AG09309 (cell line): ENCODE measurements at regions not wholly inside any gene's neighbourhood (a gene's known extent, or its start where the extent isn't known, plus 50 kb on each side); places are given as distances from the start of the nearest gene placed in this dataset.

Experiments used
- DNase-seq: peaks from one replicate; pipeline ENCODE4 v3.0.0-alpha.2; 2010; ENCODE audit warnings: low read depth
- H3K4me3 ChIP-seq: 2 replicates; pipeline ENCODE4 v1.5.1; 2011; ENCODE audit warnings: mild to moderate bottlenecking, low read depth, low read length, moderate library complexity; ENCODE audit not compliant: control insufficient read depth
- TF ChIP-seq, protein P1 (sequence below): IDR thresholded peaks from 2 replicates; pipeline ENCODE4 v1.5.1; 2011; ENCODE audit warnings: mild to moderate bottlenecking, low read depth, low read length, inconsistent platforms; ENCODE audit not compliant: insufficient read depth, control insufficient read depth; ENCODE audit errors: missing control alignments

DNA sequence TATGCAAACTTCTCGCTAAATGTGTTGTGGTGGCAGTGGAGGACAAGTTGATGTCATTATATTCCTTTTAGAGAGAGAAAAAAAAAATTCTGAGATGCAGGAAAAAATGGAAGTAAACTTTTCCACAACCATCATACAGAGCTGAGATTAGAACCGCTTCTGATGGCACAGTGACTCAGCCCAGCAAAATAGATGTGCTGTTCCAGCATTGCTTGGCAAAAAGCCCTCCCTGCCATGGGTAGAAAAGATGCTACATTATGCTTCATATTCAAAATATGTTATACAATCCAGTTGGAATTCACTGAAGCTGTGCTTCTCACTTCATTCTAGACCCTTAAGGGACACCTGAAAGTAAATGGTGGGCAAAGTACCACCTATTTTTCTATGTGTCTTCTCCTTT, 1047.6 kb upstream of the FANCL start:
- TF ChIP-seq, protein P1, sequence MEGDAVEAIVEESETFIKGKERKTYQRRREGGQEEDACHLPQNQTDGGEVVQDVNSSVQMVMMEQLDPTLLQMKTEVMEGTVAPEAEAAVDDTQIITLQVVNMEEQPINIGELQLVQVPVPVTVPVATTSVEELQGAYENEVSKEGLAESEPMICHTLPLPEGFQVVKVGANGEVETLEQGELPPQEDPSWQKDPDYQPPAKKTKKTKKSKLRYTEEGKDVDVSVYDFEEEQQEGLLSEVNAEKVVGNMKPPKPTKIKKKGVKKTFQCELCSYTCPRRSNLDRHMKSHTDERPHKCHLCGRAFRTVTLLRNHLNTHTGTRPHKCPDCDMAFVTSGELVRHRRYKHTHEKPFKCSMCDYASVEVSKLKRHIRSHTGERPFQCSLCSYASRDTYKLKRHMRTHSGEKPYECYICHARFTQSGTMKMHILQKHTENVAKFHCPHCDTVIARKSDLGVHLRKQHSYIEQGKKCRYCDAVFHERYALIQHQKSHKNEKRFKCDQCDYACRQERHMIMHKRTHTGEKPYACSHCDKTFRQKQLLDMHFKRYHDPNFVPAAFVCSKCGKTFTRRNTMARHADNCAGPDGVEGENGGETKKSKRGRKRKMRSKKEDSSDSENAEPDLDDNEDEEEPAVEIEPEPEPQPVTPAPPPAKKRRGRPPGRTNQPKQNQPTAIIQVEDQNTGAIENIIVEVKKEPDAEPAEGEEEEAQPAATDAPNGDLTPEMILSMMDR = no peak
- DNase-seq = no peak
- H3K4me3 ChIP-seq = no peak overlapping the region

DNA sequence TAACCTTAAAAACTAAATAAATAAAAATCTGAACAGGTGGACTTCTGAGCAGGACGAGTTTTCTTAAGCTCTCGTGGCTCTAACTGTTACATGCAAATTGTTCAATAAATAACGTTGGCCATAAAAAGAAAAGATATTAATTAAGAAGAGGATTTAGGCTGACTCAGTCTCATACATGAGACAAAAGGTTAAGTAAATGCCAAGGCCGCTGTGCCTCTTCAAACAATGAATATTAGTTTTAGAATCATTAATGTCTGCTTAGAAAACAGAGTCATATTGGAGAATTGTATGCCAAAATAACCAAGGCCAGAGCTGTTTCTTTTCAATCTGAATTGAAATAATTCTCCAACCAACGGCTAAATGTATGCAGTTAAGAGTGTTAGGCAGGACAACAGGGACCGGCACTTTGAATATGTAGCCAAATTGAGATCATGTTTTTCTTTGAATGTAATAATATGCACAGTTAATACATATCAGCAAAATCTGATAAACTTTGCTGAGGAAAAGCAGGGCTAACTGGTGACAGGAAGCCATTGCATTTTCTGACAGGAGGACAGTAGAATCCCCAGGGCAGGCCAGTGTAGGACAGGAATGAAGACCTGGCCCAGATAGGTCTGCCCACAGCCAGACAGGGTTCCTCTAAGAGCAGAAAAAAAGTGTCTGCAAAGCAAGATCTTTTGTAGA, 1041.4 kb upstream of the FANCL start:
- DNase-seq = no peak
- TF ChIP-seq, protein P1 = no peak
- no peak overlapping the region for H3K4me3 ChIP-seq

DNA sequence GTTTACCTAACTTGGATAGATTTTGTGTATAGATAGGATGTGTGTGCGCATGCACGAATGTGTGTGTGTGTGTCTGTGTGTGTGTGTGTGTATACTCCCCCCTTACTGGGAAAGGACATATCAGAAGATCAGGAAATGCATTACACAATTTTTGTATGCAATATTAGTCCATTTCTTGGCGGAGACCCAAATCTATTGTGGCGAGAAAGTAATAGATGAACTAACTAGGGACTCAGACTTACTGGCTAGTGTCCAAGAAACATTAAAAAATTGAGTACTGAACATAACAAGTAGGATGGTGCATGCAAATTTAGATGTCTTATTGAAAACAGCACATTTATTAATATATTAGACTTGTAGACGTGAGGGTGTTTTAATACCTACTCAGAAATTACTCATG, 1036.5 kb upstream of the FANCL start:
- H3K4me3 ChIP-seq = no peak overlapping the region
- TF ChIP-seq, protein P1 = no peak
- DNase-seq = no peak

DNA sequence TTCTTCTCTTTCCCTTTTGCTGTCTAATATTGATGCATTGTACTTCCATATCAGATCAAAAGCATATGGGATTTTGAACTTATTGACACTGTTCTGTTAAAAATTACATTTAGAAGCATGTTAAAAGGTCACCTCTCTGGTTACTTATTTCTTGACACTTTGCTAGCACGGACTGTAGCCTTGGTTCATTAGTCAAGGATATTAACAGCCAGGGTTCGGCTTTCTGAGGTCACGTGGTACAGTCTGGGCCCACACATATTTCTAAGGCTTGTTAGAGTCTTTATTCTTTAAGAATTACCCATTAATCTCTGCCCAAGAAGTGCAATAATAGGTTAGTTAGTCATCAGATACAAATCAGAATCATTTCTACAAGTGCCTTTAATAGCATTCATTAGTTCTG, 1035.8 kb upstream of the FANCL start:
- H3K4me3 ChIP-seq = no peak overlapping the region
- TF ChIP-seq, protein P1 = no peak
- no peak for DNase-seq

DNA sequence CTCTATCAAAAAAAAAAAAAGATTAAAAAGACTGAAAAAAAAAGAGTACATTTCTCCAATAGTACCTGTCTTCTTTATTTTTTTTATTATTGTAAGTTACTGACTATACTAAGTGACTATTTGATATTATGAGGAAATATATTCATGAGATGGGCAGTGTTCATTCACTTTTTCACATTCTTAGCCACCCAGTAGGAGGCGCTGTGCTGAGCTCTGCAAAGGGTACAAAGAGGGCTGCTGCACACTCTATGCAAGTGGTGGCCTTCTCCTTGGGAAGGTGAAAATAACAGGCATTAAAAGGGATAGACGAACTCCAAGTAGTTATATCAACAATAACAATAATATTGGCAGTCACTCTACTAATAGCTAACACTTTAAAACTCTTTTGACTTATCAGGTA, 1034.9 kb upstream of the FANCL start:
- no peak overlapping the region for H3K4me3 ChIP-seq
- no peak for DNase-seq
- TF ChIP-seq, protein P1 = no peak

DNA sequence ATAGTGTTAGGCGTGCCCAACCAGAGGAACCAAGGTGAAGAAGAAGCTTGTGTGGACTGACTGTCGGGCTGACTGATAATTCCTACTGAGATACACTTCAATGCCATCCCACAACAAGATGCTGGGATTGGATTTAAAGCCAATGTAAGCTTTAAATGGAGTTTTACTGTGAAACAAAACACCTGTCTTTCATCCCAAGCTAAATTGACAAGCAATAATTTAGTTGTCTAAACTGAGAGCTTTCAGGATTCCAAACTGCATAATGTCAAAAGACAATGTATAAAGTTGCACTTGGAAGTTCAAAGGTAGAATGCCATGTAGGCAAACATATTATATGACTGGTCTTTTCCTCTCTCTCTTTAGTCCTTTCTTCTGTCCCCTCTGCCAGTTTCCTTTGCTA, 1025.3 kb upstream of the FANCL start:
- no peak overlapping the region for H3K4me3 ChIP-seq
- TF ChIP-seq, protein P1 = no peak
- DNase-seq = no peak
